ENCODE measurements at regions not wholly inside any gene's neighbourhood (a gene's known extent, or its start where the extent isn't known, plus 50 kb on each side); places are given as distances from the start of the nearest gene placed in this dataset.

DNA sequence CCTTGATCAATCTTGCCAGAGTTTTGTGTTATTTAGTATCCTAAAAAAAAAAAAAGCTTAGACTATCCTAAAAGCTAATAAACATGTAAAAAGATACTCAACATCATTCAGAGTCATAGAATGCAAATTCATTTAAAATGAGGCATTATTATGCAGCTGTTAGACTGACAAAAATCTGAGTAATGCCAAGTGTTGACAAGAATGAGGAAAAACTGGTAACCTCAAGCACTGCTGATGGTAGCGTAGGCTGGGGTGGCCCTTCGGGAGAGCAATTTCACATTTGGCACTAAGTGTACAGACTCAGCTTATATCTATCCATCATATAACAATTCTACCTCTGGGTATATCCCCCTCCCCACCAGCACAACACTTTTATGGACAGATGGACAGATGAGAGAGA is 280.4 kb downstream of the RAP2B start:
- Histone ChIP-seq H3K4me1 (no peaks in the 10 kb centered on the region), H3F3A (ENCODE audit: low read depth) (no peaks in the 10 kb centered on the region), H3K27me3 (no peaks in the 10 kb centered on the region), H3K79me2 (ENCODE audit: low read depth) (no peaks in the 10 kb centered on the region), H2AFZ (replicated peaks) (no peak overlapping the region), H3K4me3 (no peak overlapping the region), H3K9ac (no peak overlapping the region), H3K9me3 (ENCODE audit: low read depth) (no peaks in the 10 kb centered on the region), H3K27ac (no peak overlapping the region), H3K4me2 (no peak overlapping the region), H4K20me1 (ENCODE audit: low read depth) (no peaks in the 10 kb centered on the region), H3K36me3 (no peaks in the 10 kb centered on the region)
- Mint-ChIP-seq H3K27ac (no peak overlapping the region), H3K27me3 (ENCODE audit: insufficient read depth, low read depth) (peaks cover 2% of the 10 kb centered on the region), H3K36me3 (no peaks in the 10 kb centered on the region), H3K4me1 (no peaks in the 10 kb centered on the region), H3K9me3 (no peaks in the 10 kb centered on the region), H3K4me3 (no peak overlapping the region)
- no peak for TF ChIP-seq EZH2 (IDR thresholded peaks at IDR 0.05)
- no peak for TF ChIP-seq CTCF (IDR thresholded peaks at IDR 0.05)
- no peak for TF ChIP-seq EZH2phosphoT487 (IDR thresholded peaks at IDR 0.05)
- no peak for DNase-seq (ENCODE audit: low spot score)

DNA sequence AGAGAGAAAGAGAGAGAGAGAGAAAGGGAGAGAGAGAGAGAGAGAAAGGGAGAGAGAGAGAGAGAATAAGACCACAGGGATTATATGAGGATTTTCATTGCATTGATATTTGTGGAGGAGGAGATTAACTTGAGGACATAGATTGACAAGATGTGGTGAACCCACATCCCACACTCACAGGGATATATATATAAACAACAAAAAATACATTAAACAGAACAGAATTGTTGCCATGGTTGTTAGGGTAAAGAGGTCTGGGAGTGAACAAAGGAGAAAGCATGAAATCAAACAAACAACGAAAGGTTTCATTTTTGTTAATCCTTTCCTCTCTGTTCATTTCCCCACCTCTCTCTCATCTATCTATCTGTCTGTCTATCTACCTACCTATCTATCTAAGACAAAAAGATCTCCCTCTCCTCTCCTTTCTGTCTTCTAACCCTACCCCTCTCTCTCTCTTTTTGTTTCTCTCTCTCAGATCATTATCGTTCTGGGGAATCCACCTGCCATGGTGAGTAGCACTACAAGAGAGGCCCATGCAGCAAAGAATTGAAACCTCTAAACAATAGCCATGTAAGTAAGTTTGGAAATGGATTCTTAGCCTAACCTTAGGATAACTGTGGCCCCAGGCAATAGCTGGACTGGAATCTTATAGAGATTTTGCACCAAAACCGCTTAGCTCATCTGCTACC is 280.9 kb downstream of the RAP2B start:
- Histone ChIP-seq H3K27ac (no peak overlapping the region), H3K9ac (no peak overlapping the region), H3K9me3 (ENCODE audit: low read depth) (no peaks in the 10 kb centered on the region), H3K27me3 (no peaks in the 10 kb centered on the region), H3K36me3 (no peaks in the 10 kb centered on the region), H3K4me2 (no peak overlapping the region), H4K20me1 (ENCODE audit: low read depth) (no peaks in the 10 kb centered on the region), H3F3A (ENCODE audit: low read depth) (no peaks in the 10 kb centered on the region), H2AFZ (replicated peaks) (peak overlapping the region; percentile 72), H3K4me3 (no peak overlapping the region), H3K4me1 (no peaks in the 10 kb centered on the region), H3K79me2 (ENCODE audit: low read depth) (no peaks in the 10 kb centered on the region)
- H3K9me3 Mint-ChIP-seq = no peaks in the 10 kb centered on the region
- TF ChIP-seq EZH2phosphoT487 (IDR thresholded peaks at IDR 0.05) (no peak), CTCF (IDR thresholded peaks at IDR 0.05) (no peak), EZH2 (IDR thresholded peaks at IDR 0.05) (no peak)
- H3K36me3 Mint-ChIP-seq = no peaks in the 10 kb centered on the region
- no peaks in the 10 kb centered on the region for H3K4me1 Mint-ChIP-seq
- H3K27me3 Mint-ChIP-seq (ENCODE audit: insufficient read depth, low read depth) = peaks cover 2% of the 10 kb centered on the region
- H3K4me3 Mint-ChIP-seq = no peak overlapping the region
- no peak for DNase-seq (ENCODE audit: low spot score)
- no peak overlapping the region for H3K27ac Mint-ChIP-seq

DNA sequence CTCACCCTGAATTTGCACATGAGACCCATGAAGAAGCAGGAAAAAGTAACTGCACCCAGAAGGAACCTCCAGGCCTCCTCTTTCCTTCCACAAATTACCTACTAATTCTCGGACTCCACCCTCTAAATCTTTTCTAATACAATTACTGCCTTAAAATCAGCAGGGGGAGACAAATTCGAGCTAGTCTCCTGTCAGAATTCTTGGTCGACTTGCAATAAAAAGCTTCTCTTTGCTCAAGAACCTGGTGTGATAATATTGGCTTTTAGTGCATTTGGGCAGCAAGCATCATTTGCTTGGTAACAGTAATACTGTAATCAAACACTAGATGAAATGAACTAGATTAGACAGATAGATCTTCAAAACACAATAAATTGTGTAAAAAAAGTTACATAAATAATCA is 281.9 kb downstream of the RAP2B start:
- H3K4me1 Mint-ChIP-seq = no peaks in the 10 kb centered on the region
- no peak overlapping the region for H3K27ac ChIP-seq
- peaks cover 2% of the 10 kb centered on the region for H3K27me3 Mint-ChIP-seq (ENCODE audit: insufficient read depth, low read depth)
- H3K4me3 Mint-ChIP-seq = no peak overlapping the region
- H3K36me3 Mint-ChIP-seq = no peaks in the 10 kb centered on the region
- H3K79me2 ChIP-seq (ENCODE audit: low read depth) = no peaks in the 10 kb centered on the region
- no peaks in the 10 kb centered on the region for H3K9me3 ChIP-seq (ENCODE audit: low read depth)
- no peak overlapping the region for H2AFZ ChIP-seq (replicated peaks)
- H3K36me3 ChIP-seq = no peaks in the 10 kb centered on the region
- no peak overlapping the region for H3K4me3 ChIP-seq
- no peaks in the 10 kb centered on the region for H3K4me1 ChIP-seq
- no peaks in the 10 kb centered on the region for H4K20me1 ChIP-seq (ENCODE audit: low read depth)
- H3K9me3 Mint-ChIP-seq = no peaks in the 10 kb centered on the region
- H3K27ac Mint-ChIP-seq = no peak overlapping the region
- H3K4me2 ChIP-seq = no peak overlapping the region
- no peaks in the 10 kb centered on the region for H3F3A ChIP-seq (ENCODE audit: low read depth)
- H3K9ac ChIP-seq = no peak overlapping the region
- peak; percentile 32 for TF ChIP-seq CTCF (IDR thresholded peaks at IDR 0.05)
- no peak for TF ChIP-seq EZH2phosphoT487 (IDR thresholded peaks at IDR 0.05)
- H3K27me3 ChIP-seq = no peaks in the 10 kb centered on the region
- peak; percentile 4 for DNase-seq (ENCODE audit: low spot score)
